ENCODE measurements at regions not wholly inside any gene's neighbourhood (a gene's known extent, or its start where the extent isn't known, plus 50 kb on each side); places are given as distances from the start of the nearest gene placed in this dataset.

GRCh38 chr13:85653681-85654080 lies 145.5 kb downstream of the SLITRK6 start:
- WGBS, 2 donors, result 86 to 90% methylated on average over 3 of the region's 3 CpGs

DNA sequence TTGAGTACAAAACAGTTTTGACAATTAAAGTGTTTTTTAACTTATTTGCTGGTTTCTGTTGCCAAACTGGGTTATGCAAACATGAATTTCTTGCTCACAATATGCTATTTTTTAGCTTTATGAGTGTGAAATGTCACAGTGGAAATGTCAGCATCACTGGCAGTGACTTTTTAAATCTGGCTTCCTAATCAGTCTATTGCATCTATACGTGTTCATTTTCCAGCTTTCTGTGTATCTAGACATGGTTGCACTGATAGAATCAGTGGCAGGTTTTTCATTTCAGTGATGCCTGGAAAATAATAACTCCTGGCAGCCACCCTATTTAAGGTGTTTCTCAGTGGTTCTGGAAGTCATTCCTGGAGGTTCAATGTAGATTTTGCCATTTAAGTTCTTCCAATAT lies 146.7 kb downstream of the SLITRK6 start:
- ATAC-seq (ENCODE audit: insufficient read depth, low FRiP score), result no peak
- no peak for DNase-seq
- H3K4me3 ChIP-seq, result no peak overlapping the region
- H3K36me3 ChIP-seq (ENCODE audit: control insufficient read depth in 4 of 4, insufficient read depth in 4 of 4, low read length in 4 of 4), result no peaks in the 10 kb centered on the region
- WGBS, 2 donors, result 79 to 81% methylated on average over 1 of the region's 1 CpG
- H3K9me3 ChIP-seq (ENCODE audit: control insufficient read depth in 4 of 4, insufficient read depth in 3 of 4, low read length in 3 of 4), result no peaks in the 10 kb centered on the region
- H3K9ac ChIP-seq (ENCODE audit: insufficient read depth in 1 of 2, low read length in 2 of 2), result no peak overlapping the region
- TF ChIP-seq, protein P1, sequence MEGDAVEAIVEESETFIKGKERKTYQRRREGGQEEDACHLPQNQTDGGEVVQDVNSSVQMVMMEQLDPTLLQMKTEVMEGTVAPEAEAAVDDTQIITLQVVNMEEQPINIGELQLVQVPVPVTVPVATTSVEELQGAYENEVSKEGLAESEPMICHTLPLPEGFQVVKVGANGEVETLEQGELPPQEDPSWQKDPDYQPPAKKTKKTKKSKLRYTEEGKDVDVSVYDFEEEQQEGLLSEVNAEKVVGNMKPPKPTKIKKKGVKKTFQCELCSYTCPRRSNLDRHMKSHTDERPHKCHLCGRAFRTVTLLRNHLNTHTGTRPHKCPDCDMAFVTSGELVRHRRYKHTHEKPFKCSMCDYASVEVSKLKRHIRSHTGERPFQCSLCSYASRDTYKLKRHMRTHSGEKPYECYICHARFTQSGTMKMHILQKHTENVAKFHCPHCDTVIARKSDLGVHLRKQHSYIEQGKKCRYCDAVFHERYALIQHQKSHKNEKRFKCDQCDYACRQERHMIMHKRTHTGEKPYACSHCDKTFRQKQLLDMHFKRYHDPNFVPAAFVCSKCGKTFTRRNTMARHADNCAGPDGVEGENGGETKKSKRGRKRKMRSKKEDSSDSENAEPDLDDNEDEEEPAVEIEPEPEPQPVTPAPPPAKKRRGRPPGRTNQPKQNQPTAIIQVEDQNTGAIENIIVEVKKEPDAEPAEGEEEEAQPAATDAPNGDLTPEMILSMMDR (IDR thresholded peaks at IDR 0.05; ENCODE audit: control extremely low read depth, extremely low read depth), result no peak
- no peaks in the 10 kb centered on the region for H3K27me3 ChIP-seq (ENCODE audit: control insufficient read depth in 3 of 3, insufficient read depth in 3 of 3, low read length in 2 of 3)
- peaks cover 0 to 6% (median 0%) of the 10 kb centered on the region in 5 donors for H3K4me1 ChIP-seq (ENCODE audit: control insufficient read depth in 5 of 5, insufficient read depth in 5 of 5, low read length in 5 of 5)
- no peak overlapping the region for H3K27ac ChIP-seq (ENCODE audit: low read depth in 1 of 2, low read length in 1 of 2)

More at GRCh38 chr13:85653681-85654080, 145.5 kb downstream of the SLITRK6 start:
- no peak for DNase-seq
- TF ChIP-seq, protein P1 (IDR thresholded peaks at IDR 0.05; ENCODE audit: control extremely low read depth, extremely low read depth), result no peak
- no peak overlapping the region for H3K27ac ChIP-seq (ENCODE audit: low read depth in 1 of 2, low read length in 1 of 2)
- H3K4me1 ChIP-seq (ENCODE audit: control insufficient read depth in 5 of 5, insufficient read depth in 5 of 5, low read length in 5 of 5), result peaks cover 0 to 6% (median 0%) of the 10 kb centered on the region in 5 donors
- no peak overlapping the region for H3K9ac ChIP-seq (ENCODE audit: insufficient read depth in 1 of 2, low read length in 2 of 2)
- H3K9me3 ChIP-seq (ENCODE audit: control insufficient read depth in 4 of 4, insufficient read depth in 3 of 4, low read length in 3 of 4), result no peaks in the 10 kb centered on the region
- H3K36me3 ChIP-seq (ENCODE audit: control insufficient read depth in 4 of 4, insufficient read depth in 4 of 4, low read length in 4 of 4), result no peaks in the 10 kb centered on the region
- H3K27me3 ChIP-seq (ENCODE audit: control insufficient read depth in 3 of 3, insufficient read depth in 3 of 3, low read length in 2 of 3), result no peaks in the 10 kb centered on the region
- H3K4me3 ChIP-seq, result no peak overlapping the region
- no peak for ATAC-seq (ENCODE audit: insufficient read depth, low FRiP score)

DNA sequence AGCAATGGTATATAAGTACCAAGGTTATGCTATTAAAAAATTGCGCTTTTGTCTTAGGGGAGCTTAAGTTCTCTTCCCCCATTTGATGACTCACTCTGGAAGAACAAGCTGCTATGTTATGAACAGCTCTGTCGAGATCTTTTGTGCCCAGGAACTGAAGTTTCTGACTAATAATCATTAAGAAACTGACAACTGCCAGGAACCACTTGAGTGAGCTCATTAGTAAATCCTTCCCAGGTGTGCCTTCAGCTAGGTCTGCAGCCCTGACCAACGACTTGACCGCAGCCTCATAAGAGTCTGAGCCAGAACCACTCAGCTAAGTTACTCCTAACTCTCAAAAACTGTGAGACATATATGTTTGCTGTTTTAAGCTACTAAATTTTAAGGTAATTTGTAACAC lies 147.8 kb downstream of the SLITRK6 start:
- Histone ChIP-seq H3K27ac (ENCODE audit: low read depth in 1 of 2, low read length in 1 of 2) (no peak overlapping the region), H3K4me1 (ENCODE audit: control insufficient read depth in 5 of 5, insufficient read depth in 5 of 5, low read length in 5 of 5) (peaks cover 0 to 6% (median 0%) of the 10 kb centered on the region in 5 donors), H3K4me3 (no peak overlapping the region), H3K9ac (ENCODE audit: insufficient read depth in 1 of 2, low read length in 2 of 2) (no peak overlapping the region), H3K36me3 (ENCODE audit: control insufficient read depth in 4 of 4, insufficient read depth in 4 of 4, low read length in 4 of 4) (no peaks in the 10 kb centered on the region), H3K27me3 (ENCODE audit: control insufficient read depth in 3 of 3, insufficient read depth in 3 of 3, low read length in 2 of 3) (no peaks in the 10 kb centered on the region), H3K9me3 (ENCODE audit: control insufficient read depth in 4 of 4, insufficient read depth in 3 of 4, low read length in 3 of 4) (no peaks in the 10 kb centered on the region)
- TF ChIP-seq, protein P1 (IDR thresholded peaks at IDR 0.05; ENCODE audit: control extremely low read depth, extremely low read depth), result no peak
- 77 to 88% methylated on average over 4 of the region's 4 CpGs for WGBS, 2 donors
- peak; percentile 69 for ATAC-seq (ENCODE audit: insufficient read depth, low FRiP score)
- DNase-seq, result no peak

GRCh38 chr13:85650613-85651012 lies 148.6 kb downstream of the SLITRK6 start:
- H3K4me1 ChIP-seq (ENCODE audit: control insufficient read depth in 5 of 5, insufficient read depth in 5 of 5, low read length in 5 of 5), result peaks cover 0 to 6% (median 0%) of the 10 kb centered on the region in 5 donors
- WGBS, 2 donors, result 93 to 97% methylated on average over 2 of the region's 2 CpGs
- H3K4me3 ChIP-seq, result no peak overlapping the region
- H3K9ac ChIP-seq (ENCODE audit: insufficient read depth in 1 of 2, low read length in 2 of 2), result no peak overlapping the region
- ATAC-seq (ENCODE audit: insufficient read depth, low FRiP score) (no peak), DNase-seq (no peak)
- TF ChIP-seq, protein P1 (IDR thresholded peaks at IDR 0.05; ENCODE audit: control extremely low read depth, extremely low read depth), result no peak
- H3K27me3 ChIP-seq (ENCODE audit: control insufficient read depth in 3 of 3, insufficient read depth in 3 of 3, low read length in 2 of 3), result no peaks in the 10 kb centered on the region
- no peaks in the 10 kb centered on the region for H3K36me3 ChIP-seq (ENCODE audit: control insufficient read depth in 4 of 4, insufficient read depth in 4 of 4, low read length in 4 of 4)
- no peak overlapping the region for H3K27ac ChIP-seq (ENCODE audit: low read depth in 1 of 2, low read length in 1 of 2)
- peaks cover 0 to 4% (median 0%) of the 10 kb centered on the region in 4 donors for H3K9me3 ChIP-seq (ENCODE audit: control insufficient read depth in 4 of 4, insufficient read depth in 3 of 4, low read length in 3 of 4)

Data from lung (tissue), 11 donors.